NCI-H446 treated with DMSO at 0.1 percent for 48 hours (cell line): ENCODE measurements at regions not wholly inside any gene's neighbourhood (a gene's known extent, or its start where the extent isn't known, plus 50 kb on each side); places are given as distances from the start of the nearest gene placed in this dataset.
"Not testable (repeated sequence)": the region's sequence is repeated elsewhere in the genome, so short reads cannot be mapped to it uniquely, and the experiment has no call there.

Experiments used
- DNase-seq: peaks from one replicate; lab custom pipeline; 2025; lab: John Stamatoyannopoulos, UW

- DNase-seq, result no peak
Measured at GRCh38 chr15:62272290-62272689, 107.2 kb upstream of the C2CD4B start.

- DNase-seq, result no peak
Measured at GRCh38 chr15:62275831-62276230, 110.7 kb upstream of the C2CD4B start.

GRCh38 chr15:62277816-62278394 lies 112.8 kb upstream of the C2CD4B start:
- no peak for DNase-seq

- no peak for DNase-seq
Measured at GRCh38 chr15:62278534-62278933, 113.4 kb upstream of the C2CD4B start.

GRCh38 chr15:62279041-62279440 lies 114.0 kb upstream of the C2CD4B start:
- DNase-seq, result no peak

GRCh38 chr15:62280625-62281024 lies 115.5 kb upstream of the C2CD4B start:
- DNase-seq, result no peak

- not testable (repeated sequence) for DNase-seq
Measured at GRCh38 chr15:62281801-62282200, 116.7 kb upstream of the C2CD4B start.

GRCh38 chr15:62287066-62287857 lies 122.2 kb upstream of the C2CD4B start:
- DNase-seq, result no peak

- DNase-seq, result no peak
Measured at GRCh38 chr15:62288361-62289017, 123.4 kb upstream of the C2CD4B start.

GRCh38 chr15:62291262-62291661 lies 126.2 kb upstream of the C2CD4B start:
- DNase-seq, result no peak

GRCh38 chr15:62296756-62297507 lies 131.8 kb upstream of the C2CD4B start:
- no peak for DNase-seq

GRCh38 chr15:62297522-62297921 lies 132.4 kb upstream of the C2CD4B start:
- DNase-seq, result no peak

GRCh38 chr15:62297933-62298332 lies 132.8 kb upstream of the C2CD4B start:
- DNase-seq, result no peak

GRCh38 chr15:62298811-62299210 lies 133.7 kb upstream of the C2CD4B start:
- no peak for DNase-seq

- DNase-seq, result no peak
Measured at GRCh38 chr15:62299541-62299940, 134.5 kb upstream of the C2CD4B start.

- DNase-seq, result no peak
Measured at GRCh38 chr15:62301993-62302675, 137.0 kb upstream of the C2CD4B start.

- DNase-seq, result peak; percentile 8
Measured at GRCh38 chr15:62306851-62307504, 141.9 kb upstream of the C2CD4B start.

- DNase-seq, result no peak
Measured at GRCh38 chr15:62307551-62307950, 142.5 kb upstream of the C2CD4B start.

GRCh38 chr15:62316413-62317060 lies 151.5 kb upstream of the C2CD4B start:
- no peak for DNase-seq

GRCh38 chr15:62320259-62320658 lies 155.2 kb upstream of the C2CD4B start:
- DNase-seq, result no peak

- no peak for DNase-seq
Measured at GRCh38 chr15:62323353-62323890, 158.3 kb upstream of the C2CD4B start.
